H1 (cell line): ENCODE measurements at regions not wholly inside any gene's neighbourhood (a gene's known extent, or its start where the extent isn't known, plus 50 kb on each side); places are given as distances from the start of the nearest gene placed in this dataset.
"Not testable (repeated sequence)": the region's sequence is repeated elsewhere in the genome, so short reads cannot be mapped to it uniquely, and the experiment has no call there.

Experiments used
- CTCF ChIA-PET: fragments of 300-600 bp; sonication (Branson Sonifier 250); formaldehyde crosslinking; loops from one replicate; lab custom pipeline; 2021; ENCODE audit not compliant: partially characterized antibody; lab: Charles Lee
- POLR2A ChIA-PET: fragments of 300-600 bp; sonication (Branson Sonifier 250); formaldehyde crosslinking; loops from one replicate; lab custom pipeline; 2021; ENCODE audit warnings: inconsistent platforms; ENCODE audit not compliant: partially characterized antibody; lab: Charles Lee
- DNase-seq, 2 experiments: peaks; one replicate each; pipeline versions ENCODE4 v3.0.0 to v3.0.0-alpha.2; 2010 to 2022; ENCODE audit warnings: low spot score in 2 of 2, low read depth in 1 of 2, mixed read lengths in 1 of 2
- FAIRE-seq: peaks from 2 replicates; lab custom pipeline; 2011; peaks lifted over from hg19 to GRCh38; lab: Jason Lieb, UNC
- H2AFZ ChIP-seq: 2 replicates; pipeline ENCODE4 v1.8.1; 2012; ENCODE audit warnings: low read length, inconsistent platforms
- H2AK5ac ChIP-seq: 2 replicates; pipeline ENCODE4 v1.6.1; 2013; ENCODE audit warnings: low read depth, low read length
- H2BK120ac ChIP-seq: replicated peaks from 2 replicates; pipeline ENCODE3; 2013; ENCODE audit warnings: low read depth, low read length, inconsistent platforms
- H2BK12ac ChIP-seq: 2 replicates; pipeline ENCODE4 v1.6.1; 2013; ENCODE audit warnings: low read depth, low read length
- H2BK15ac ChIP-seq: 2 replicates; pipeline ENCODE4 v1.6.1; 2013; ENCODE audit warnings: low read length
- H2BK20ac ChIP-seq: 2 replicates; pipeline ENCODE4 v1.6.1; 2013; ENCODE audit warnings: low read length
- H2BK5ac ChIP-seq: 2 replicates; pipeline ENCODE4 v1.6.1; 2013; ENCODE audit warnings: low read depth, low read length
- H3K14ac ChIP-seq: 2 replicates; pipeline ENCODE4 v1.6.1; 2013; ENCODE audit warnings: inconsistent platforms; ENCODE audit not compliant: insufficient read length
- H3K18ac ChIP-seq: 2 replicates; pipeline ENCODE4 v1.6.1; 2013; ENCODE audit warnings: low read length; ENCODE audit errors: extremely low read depth
- H3K23ac ChIP-seq: 2 replicates; pipeline ENCODE4 v1.6.1; 2013; ENCODE audit warnings: inconsistent platforms; ENCODE audit not compliant: insufficient read length
- H3K23me2 ChIP-seq: 2 replicates; pipeline ENCODE4 v1.6.1; 2013; ENCODE audit warnings: low read depth, low read length
- H3K27ac ChIP-seq: 2 replicates; pipeline ENCODE4 v1.6.1; 2011; ENCODE audit warnings: low read depth, low read length, inconsistent platforms
- H3K27me3 ChIP-seq, 4 experiments: replicated peaks in 1 of 4; 1 replicate in 1 of 4; 2 replicates in 3 of 4; pipeline versions ENCODE4 v1.6.1 to v1.8.1; 2011 to 2013; ENCODE audit warnings: low read length in 3 of 4, mild to moderate bottlenecking in 3 of 4, inconsistent platforms in 2 of 4, mixed read lengths in 2 of 4, moderate library complexity in 1 of 4; ENCODE audit not compliant: control insufficient read depth in 3 of 4, insufficient read depth in 3 of 4; ENCODE audit errors: extremely low read depth in 1 of 4
- H3K36me3 ChIP-seq, 4 experiments: 2 replicates each; pipeline versions ENCODE4 v1.6.1 to v1.8.1; 2011 to 2013; ENCODE audit warnings: mild to moderate bottlenecking in 4 of 4, low read length in 3 of 4, moderate library complexity in 2 of 4, control low read depth in 1 of 4, inconsistent platforms in 1 of 4; ENCODE audit not compliant: insufficient read depth in 4 of 4, control insufficient read depth in 2 of 4
- H3K4ac ChIP-seq: replicated peaks from 2 replicates; pipeline ENCODE3; 2013; ENCODE audit warnings: low read length, low read depth, mixed read lengths, inconsistent platforms; ENCODE audit not compliant: insufficient read length
- H3K4me1 ChIP-seq, 4 experiments: replicated peaks in 1 of 4; 1 replicate in 1 of 4; 2 replicates in 3 of 4; pipeline versions ENCODE4 v1.6.1 to v1.8.1; 2011 to 2013; ENCODE audit warnings: low read length in 3 of 4, inconsistent platforms in 2 of 4, mixed read lengths in 1 of 4; ENCODE audit not compliant: insufficient read depth in 4 of 4, control insufficient read depth in 3 of 4
- H3K4me2 ChIP-seq, 2 experiments: 2 replicates each; pipeline versions ENCODE4 v1.6.1 to v1.8.1; 2011 to 2013; ENCODE audit warnings: low read depth in 2 of 2, low read length in 2 of 2, control low read depth in 1 of 2, inconsistent platforms in 1 of 2, mild to moderate bottlenecking in 1 of 2; ENCODE audit not compliant: insufficient read depth in 1 of 2
- H3K4me3 ChIP-seq, 4 experiments: fragments of 200-600, 300-600 bp in 1 of 4; sonication (generic), shearing (Covaris generic), sonication (Bioruptor Twin) in 1 of 4; 2 replicates each; pipeline versions ENCODE4 v1.5.1 to v1.8.1; 2011 to 2016; ENCODE audit warnings: low read length in 4 of 4, low read depth in 3 of 4, control low read depth in 2 of 4, inconsistent platforms in 2 of 4, mild to moderate bottlenecking in 2 of 4, mixed read lengths in 1 of 4, moderate library complexity in 1 of 4; ENCODE audit not compliant: insufficient read depth in 2 of 4; ENCODE audit errors: extremely low read depth in 1 of 4
- H3K56ac ChIP-seq: replicated peaks from 2 replicates; pipeline ENCODE3; 2013; ENCODE audit warnings: low read depth, mild to moderate bottlenecking, mixed read lengths, low read length, inconsistent platforms; ENCODE audit not compliant: insufficient read length
- H3K79me1 ChIP-seq: 2 replicates; pipeline ENCODE4 v1.6.1; 2013; ENCODE audit warnings: low read depth, low read length, control low read depth
- H3K79me2 ChIP-seq, 2 experiments: 2 replicates each; pipeline versions ENCODE4 v1.6.1 to v1.8.1; 2012 to 2013; ENCODE audit warnings: low read length in 2 of 2, mild to moderate bottlenecking in 2 of 2, inconsistent platforms in 1 of 2; ENCODE audit not compliant: insufficient read depth in 2 of 2, control insufficient read depth in 1 of 2
- H3K9ac ChIP-seq, 4 experiments: replicated peaks in 1 of 4; 1 replicate in 1 of 4; 2 replicates in 3 of 4; pipeline versions ENCODE4 v1.6.1 to v1.8.1; 2011 to 2013; ENCODE audit warnings: low read depth in 3 of 4, low read length in 3 of 4, control low read depth in 2 of 4, mild to moderate bottlenecking in 2 of 4, moderate library complexity in 2 of 4, inconsistent platforms in 1 of 4; ENCODE audit errors: extremely low read depth in 1 of 4
- H3K9me3 ChIP-seq, 2 experiments: 2 replicates each; pipeline versions ENCODE4 v1.6.1 to v1.8.1; 2012 to 2013; ENCODE audit warnings: mild to moderate bottlenecking in 2 of 2, moderate library complexity in 2 of 2, control low read depth in 1 of 2, inconsistent platforms in 1 of 2, low read depth in 1 of 2, low read length in 1 of 2, mixed read lengths in 1 of 2; ENCODE audit not compliant: insufficient read depth in 2 of 2
- H4K20me1 ChIP-seq, 2 experiments: replicated peaks in 1 of 2; 2 replicates each; pipeline versions ENCODE3 to v1.8.1; 2011 to 2013; ENCODE audit warnings: inconsistent platforms in 2 of 2, low read length in 2 of 2, mild to moderate bottlenecking in 1 of 2; ENCODE audit not compliant: insufficient read depth in 2 of 2, control insufficient read depth in 1 of 2
- H4K5ac ChIP-seq: 2 replicates; pipeline ENCODE4 v1.6.1; 2013; ENCODE audit warnings: low read length, low read depth, mixed read lengths, inconsistent platforms; ENCODE audit not compliant: insufficient read length
- H4K8ac ChIP-seq: 2 replicates; pipeline ENCODE4 v1.8.0; 2013; ENCODE audit warnings: mild to moderate bottlenecking, moderate library complexity, low read length, inconsistent platforms; ENCODE audit not compliant: insufficient read depth; ENCODE audit errors: extremely low read depth
- H4K91ac ChIP-seq: replicated peaks from 2 replicates; pipeline ENCODE3; 2013; ENCODE audit warnings: low read length, mixed read lengths, inconsistent platforms; ENCODE audit not compliant: insufficient read length
- WGBS, 2 experiments: shearing (Covaris generic) in 1 of 2; methylation state at CpG; one replicate each; pipeline versions ENCODE4 v1.1.6 to v1.1.7; 2013 to 2015; ENCODE audit warnings: low lambda C conversion rate in 2 of 2, mixed read lengths in 2 of 2, inconsistent platforms in 1 of 2, low coverage in 1 of 2, missing lambda C conversion rate in 1 of 2; ENCODE audit not compliant: insufficient replicate concordance in 2 of 2, insufficient coverage in 1 of 2, insufficient read length in 1 of 2; ENCODE audit errors: extremely low coverage in 1 of 2, missing lambda C conversion rate in 1 of 2; 5-methylcytosine and 5-hydroxymethylcytosine counted together

DNA sequence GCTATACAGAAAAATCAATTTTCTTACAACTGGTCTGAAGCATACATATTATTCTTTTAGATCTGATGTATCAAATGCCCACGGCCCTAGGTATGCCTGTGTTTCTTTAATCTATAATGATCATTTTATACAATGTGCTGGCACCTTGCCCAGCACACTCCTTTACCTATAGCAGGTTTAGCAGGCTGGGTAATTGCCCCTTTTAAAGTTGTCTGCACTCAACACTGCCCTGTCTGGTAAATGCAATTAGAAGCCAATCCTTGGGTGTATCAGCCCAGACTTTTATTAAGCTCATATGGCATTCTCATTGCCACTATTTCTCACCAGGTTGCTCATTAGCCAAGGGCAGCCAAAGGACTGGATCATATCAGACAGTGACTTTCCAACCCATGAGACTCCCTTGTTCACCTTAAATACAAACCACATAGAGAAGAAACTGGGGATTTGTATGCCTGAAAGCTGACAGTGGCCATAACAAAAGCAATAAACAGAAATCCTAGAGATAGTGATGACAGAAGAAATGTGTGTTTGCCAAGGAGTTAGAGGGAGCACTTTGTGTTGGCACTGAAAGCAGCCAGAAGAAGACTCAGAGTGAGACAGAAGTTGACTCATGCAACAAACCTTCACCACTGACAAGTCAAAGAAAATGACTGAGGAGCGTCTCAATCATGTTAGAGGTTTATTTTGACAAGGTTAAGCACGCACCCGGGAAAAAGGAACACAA lies 334.2 kb downstream of the SPATA31A7 start:
- DNase-seq, H2BK120ac ChIP-seq, H3K23me2 ChIP-seq, H4K8ac ChIP-seq, H3K9me3 ChIP-seq, POLR2A ChIA-PET, H3K23ac ChIP-seq, H3K79me2 ChIP-seq, H4K20me1 ChIP-seq, CTCF ChIA-PET, H4K5ac ChIP-seq, H3K4me1 ChIP-seq, H3K14ac ChIP-seq, FAIRE-seq, H2AK5ac ChIP-seq, H4K91ac ChIP-seq, H3K4ac ChIP-seq, H3K27me3 ChIP-seq, H2BK12ac ChIP-seq, H2BK20ac ChIP-seq, H3K56ac ChIP-seq, H2AFZ ChIP-seq, H3K79me1 ChIP-seq, H3K36me3 ChIP-seq, H3K9ac ChIP-seq, H2BK15ac ChIP-seq, H3K18ac ChIP-seq, H3K4me3 ChIP-seq, H3K4me2 ChIP-seq, H3K27ac ChIP-seq, H2BK5ac ChIP-seq: not testable (repeated sequence)
- no CpG with 5 or more reads among the region's 4 CpGs for WGBS, 2 experiments

DNA sequence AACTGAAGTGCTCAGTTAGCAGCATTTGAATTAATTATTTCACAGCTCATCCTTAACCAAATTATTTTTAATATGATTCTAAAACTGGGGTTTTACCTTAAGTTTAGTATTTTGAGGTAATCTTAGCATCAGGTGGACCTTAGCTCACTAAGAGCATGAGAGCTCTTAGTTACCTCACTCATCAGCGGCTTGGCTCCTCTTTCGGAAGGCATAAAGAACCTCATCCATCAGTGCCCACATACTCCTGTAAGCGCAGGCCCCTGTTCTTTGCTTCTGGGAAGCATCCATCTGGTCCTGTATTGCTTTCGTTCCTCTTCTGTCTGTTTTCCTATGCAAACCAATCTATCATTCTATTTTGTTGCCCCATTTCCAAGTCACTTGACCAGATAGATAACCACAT lies 335.8 kb downstream of the SPATA31A7 start:
- H3K23ac ChIP-seq, H2BK15ac ChIP-seq, H3K36me3 ChIP-seq, H3K27ac ChIP-seq, H3K4me1 ChIP-seq, H3K23me2 ChIP-seq, H3K79me1 ChIP-seq, H4K20me1 ChIP-seq, H3K4me3 ChIP-seq, H4K5ac ChIP-seq, H4K8ac ChIP-seq, H3K18ac ChIP-seq, H3K4ac ChIP-seq, FAIRE-seq, POLR2A ChIA-PET, H3K9ac ChIP-seq, CTCF ChIA-PET, H3K4me2 ChIP-seq, H3K14ac ChIP-seq, H2BK12ac ChIP-seq, H2BK120ac ChIP-seq, H2BK20ac ChIP-seq, H2AFZ ChIP-seq, H3K79me2 ChIP-seq, H2AK5ac ChIP-seq, H3K27me3 ChIP-seq, H3K56ac ChIP-seq, H3K9me3 ChIP-seq, DNase-seq, H2BK5ac ChIP-seq, H4K91ac ChIP-seq: not testable (repeated sequence)
- no CpG with 5 or more reads among the region's 4 CpGs for WGBS, 2 experiments
